ENCODE measurements at regions not wholly inside any gene's neighbourhood (a gene's known extent, or its start where the extent isn't known, plus 50 kb on each side); places are given as distances from the start of the nearest gene placed in this dataset.
"Not testable (repeated sequence)": the region's sequence is repeated elsewhere in the genome, so short reads cannot be mapped to it uniquely, and the experiment has no call there.

- no peak for DNase-seq
These were observed 487.1 kb downstream of the PLOD2 start for GRCh38 chr3:145673838-145674237.

GRCh38 chr3:145678401-145678800, 482.6 kb downstream of the PLOD2 start:
- no peak for DNase-seq

DNA sequence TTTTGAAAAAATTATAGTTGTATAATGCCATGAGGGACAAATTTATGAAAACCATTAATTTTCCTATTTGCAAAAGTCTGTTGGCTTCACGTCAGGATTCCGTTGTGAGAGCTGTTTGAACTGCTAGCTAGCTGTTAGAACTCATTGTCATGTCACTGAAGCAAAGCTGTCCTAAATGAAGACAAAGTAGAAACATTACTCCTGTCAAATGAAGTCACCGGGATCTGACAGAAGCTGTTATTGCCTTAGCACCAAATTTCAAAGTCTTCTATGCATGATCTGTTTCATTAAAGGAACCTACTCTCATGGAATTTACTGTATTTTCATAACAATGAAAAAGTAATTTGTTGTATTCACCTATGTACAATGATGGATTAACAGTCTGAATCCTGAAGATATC, 479.8 kb downstream of the PLOD2 start:
- no peak for DNase-seq

- DNase-seq, result not testable (repeated sequence)
These were observed 473.0 kb downstream of the PLOD2 start for GRCh38 chr3:145687978-145688377.

DNA sequence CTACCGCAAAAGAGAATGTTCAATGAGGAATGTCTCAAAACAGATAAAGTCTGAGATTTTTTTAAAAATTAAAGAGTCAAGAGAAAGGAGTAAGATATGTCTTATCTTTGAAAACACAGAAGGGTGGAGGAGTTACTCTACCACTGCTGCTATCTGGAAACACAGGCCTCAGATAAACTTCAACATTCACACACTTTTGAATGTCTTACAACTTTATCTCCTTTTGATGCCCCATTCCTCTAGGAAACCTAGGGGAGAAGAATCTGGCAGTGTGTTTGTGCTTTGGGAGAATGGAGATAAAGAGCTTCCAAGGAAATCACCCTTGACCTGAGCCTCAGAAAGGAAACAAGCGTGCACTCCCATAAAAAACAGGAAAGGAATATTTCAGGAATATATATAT, 468.2 kb downstream of the PLOD2 start:
- no peak for DNase-seq

DNA sequence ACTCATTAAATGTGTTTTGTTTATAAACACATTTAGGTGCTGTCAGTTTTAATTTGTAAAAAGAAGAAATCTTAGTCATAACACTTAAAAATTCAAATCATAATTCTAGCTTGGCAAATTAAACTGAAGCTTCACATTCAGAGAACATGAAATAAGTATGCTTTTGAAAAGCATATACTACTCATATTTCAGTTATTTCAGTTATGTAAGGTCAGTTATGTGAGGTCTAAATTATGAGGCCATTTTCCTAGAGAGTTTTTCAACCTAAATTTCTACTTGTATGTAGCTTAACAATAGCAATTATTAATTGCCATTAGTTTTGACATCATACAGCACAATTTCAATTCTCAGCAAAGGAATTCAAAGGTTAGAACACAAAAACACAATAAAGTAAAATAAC, 465.0 kb downstream of the PLOD2 start:
- DNase-seq, result no peak

GRCh38 chr3:145698250-145698649, 462.7 kb downstream of the PLOD2 start:
- DNase-seq, result no peak

- DNase-seq, result no peak
These were observed 462.2 kb downstream of the PLOD2 start for GRCh38 chr3:145698749-145699148.

GRCh38 chr3:145704020-145704419, 457.0 kb downstream of the PLOD2 start:
- DNase-seq, result no peak

DNA sequence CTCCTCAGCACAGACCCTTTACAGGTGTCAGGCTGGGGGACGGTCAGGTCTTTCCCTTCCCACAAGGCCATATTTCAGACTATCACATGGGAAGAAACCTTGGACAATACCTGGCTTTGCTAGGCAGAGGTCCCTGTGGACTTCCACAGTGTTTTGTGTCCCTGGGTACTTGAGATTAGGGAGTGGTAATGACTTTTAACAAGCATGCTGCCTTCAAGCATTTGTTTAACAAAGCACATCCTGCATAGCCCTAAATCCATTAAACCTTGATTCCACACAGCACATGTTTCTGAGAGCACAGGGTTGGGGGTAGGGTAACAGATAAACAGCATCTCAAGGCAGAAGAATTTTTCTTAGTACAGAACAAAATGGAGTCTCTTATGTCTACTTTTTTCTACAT, 451.2 kb downstream of the PLOD2 start:
- DNase-seq, result not testable (repeated sequence)

DNA sequence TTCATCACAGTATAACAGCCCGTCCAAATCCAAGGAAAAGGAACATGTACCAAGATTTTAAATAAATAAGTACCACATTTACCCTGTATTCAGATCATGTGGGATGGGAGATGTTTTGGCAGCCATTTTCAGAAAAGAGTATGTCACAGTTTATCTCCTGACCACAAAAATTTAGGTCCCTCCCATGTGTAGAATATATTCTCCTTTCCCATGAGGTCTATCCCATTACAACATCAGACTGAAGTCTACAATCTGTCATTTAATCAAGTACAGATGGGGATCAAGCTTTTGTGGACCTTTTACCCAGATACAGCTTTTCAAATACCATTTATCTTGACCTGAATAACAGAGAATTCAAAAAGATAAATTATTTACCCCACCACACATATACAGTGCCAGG, 444.5 kb downstream of the PLOD2 start:
- DNase-seq, result no peak

GRCh38 chr3:145719114-145719513, 441.9 kb downstream of the PLOD2 start:
- DNase-seq, result no peak

GRCh38 chr3:145721273-145721805, 439.6 kb downstream of the PLOD2 start:
- DNase-seq, result no peak

DNA sequence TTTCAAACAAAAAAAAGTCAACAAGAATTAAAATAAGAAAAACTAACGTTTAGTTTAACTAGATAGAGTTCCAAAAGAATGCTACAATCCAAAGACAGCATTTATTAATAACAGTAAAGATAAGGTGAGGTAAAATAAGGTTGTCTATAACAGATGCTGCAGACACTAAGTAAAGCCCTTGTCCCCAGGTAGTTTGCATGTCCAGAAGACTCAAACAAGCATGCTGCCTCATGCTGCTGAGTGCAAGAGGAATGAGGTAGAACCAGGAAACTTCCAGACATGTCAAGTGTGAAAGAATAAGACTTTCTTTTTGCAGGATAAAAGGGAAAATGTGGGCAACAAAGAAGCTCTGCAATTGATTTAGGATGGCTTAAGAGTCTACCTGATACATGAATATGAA, 439.2 kb downstream of the PLOD2 start:
- DNase-seq, result no peak

- no peak for DNase-seq
These were observed 433.5 kb downstream of the PLOD2 start for GRCh38 chr3:145727476-145727875.

- DNase-seq, result no peak
These were observed 425.4 kb downstream of the PLOD2 start for GRCh38 chr3:145735631-145736030.

GRCh38 chr3:145737952-145738351, 423.0 kb downstream of the PLOD2 start:
- DNase-seq, result no peak

- DNase-seq, result no peak
These were observed 421.1 kb downstream of the PLOD2 start for GRCh38 chr3:145739926-145740325.

- DNase-seq, result no peak
These were observed 410.3 kb downstream of the PLOD2 start for GRCh38 chr3:145750657-145751056.

- no peak for DNase-seq
These were observed 408.4 kb downstream of the PLOD2 start for GRCh38 chr3:145752576-145752975.

GRCh38 chr3:145754605-145755289, 406.2 kb downstream of the PLOD2 start:
- no peak for DNase-seq

- DNase-seq, result no peak
These were observed 400.9 kb downstream of the PLOD2 start for GRCh38 chr3:145760036-145760435.

- no peak for DNase-seq
These were observed 393.1 kb downstream of the PLOD2 start for GRCh38 chr3:145767909-145768308.

DNA sequence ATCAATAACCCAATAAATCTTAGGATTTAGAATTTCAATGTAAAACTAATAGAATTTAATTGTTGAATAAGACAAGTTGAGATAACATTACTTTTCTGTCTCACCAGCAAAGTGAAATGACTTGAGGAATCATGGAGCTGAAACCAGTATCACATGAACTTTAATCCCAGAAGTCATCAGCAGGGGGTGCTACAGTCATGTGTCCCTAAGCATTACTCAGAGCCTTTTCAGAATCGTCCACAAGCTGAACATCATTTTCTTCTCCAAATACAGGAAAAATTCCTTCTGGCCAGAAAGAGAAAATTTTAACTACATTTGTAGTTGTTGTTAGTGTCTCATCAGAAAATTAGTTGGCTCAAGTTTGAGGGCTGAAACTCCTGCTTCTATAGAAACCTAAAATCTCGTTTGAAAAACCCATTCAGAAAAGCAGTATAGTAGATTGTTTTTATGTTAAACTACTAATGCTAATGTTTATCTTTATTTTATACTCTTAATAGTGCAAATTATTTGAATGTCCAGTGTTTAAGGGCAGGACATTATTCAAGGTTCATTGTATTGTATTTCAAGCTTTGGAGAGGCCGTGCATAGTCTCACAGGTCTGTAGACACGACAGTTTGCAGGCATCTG, 384.1 kb downstream of the PLOD2 start:
- DNase-seq, result no peak

GRCh38 chr3:145780301-145780700, 380.7 kb downstream of the PLOD2 start:
- DNase-seq, result no peak
